ENCODE measurements at regions not wholly inside any gene's neighbourhood (a gene's known extent, or its start where the extent isn't known, plus 50 kb on each side); places are given as distances from the start of the nearest gene placed in this dataset.

- H3K18ac ChIP-seq (ENCODE audit: low read length) = no peak overlapping the region
- H2AFZ ChIP-seq (ENCODE audit: insufficient read depth, low read length, poor library complexity) = no peak overlapping the region
- H4K91ac ChIP-seq (ENCODE audit: low read depth, low read length) = no peak overlapping the region
- H2BK12ac ChIP-seq (ENCODE audit: low read length) = no peak overlapping the region
- no peaks in the 10 kb centered on the region for H3K9me3 ChIP-seq (ENCODE audit: insufficient read depth, low read depth, low read length)
- H3K79me2 ChIP-seq (ENCODE audit: control insufficient read depth, insufficient read depth, low read length, poor library complexity) = no peaks in the 10 kb centered on the region
- no peak overlapping the region for H2BK5ac ChIP-seq (ENCODE audit: low read depth, low read length, poor library complexity)
- H2BK120ac ChIP-seq (ENCODE audit: insufficient read depth, low read length, poor library complexity) = no peak overlapping the region
- WGBS (ENCODE audit: extremely low coverage, insufficient coverage, insufficient read length) = no CpG with 5 or more reads among the region's 4 CpGs
- no peak overlapping the region for H3K4ac ChIP-seq (ENCODE audit: low read depth, low read length)
- H3K4me3 ChIP-seq (ENCODE audit: low read depth, low read length) = no peak overlapping the region
- H3K79me1 ChIP-seq (ENCODE audit: low read length) = no peaks in the 10 kb centered on the region
- no peak for DNase-seq
- no peak overlapping the region for H3K4me2 ChIP-seq (ENCODE audit: low read length)
- H3K27ac ChIP-seq (ENCODE audit: low read depth, low read length) = no peak overlapping the region
- no peaks in the 10 kb centered on the region for H3K4me1 ChIP-seq (ENCODE audit: control insufficient read depth in 1 of 2, insufficient read depth in 2 of 2, low read length in 2 of 2)
- no peak overlapping the region for H3K23ac ChIP-seq (ENCODE audit: low read length)
- no peak overlapping the region for H4K8ac ChIP-seq (ENCODE audit: low read depth, low read length)
- H3K14ac ChIP-seq (ENCODE audit: low read length) = no peak overlapping the region
- no peak overlapping the region for H3K9ac ChIP-seq (ENCODE audit: low read length)
- no peaks in the 10 kb centered on the region for H3K27me3 ChIP-seq (ENCODE audit: insufficient read depth, low read length)
- H4K12ac ChIP-seq (ENCODE audit: low read depth, low read length) = no peak overlapping the region
- no peak overlapping the region for H2AK5ac ChIP-seq (ENCODE audit: low read length)
- H3K36me3 ChIP-seq (ENCODE audit: control insufficient read depth in 1 of 2, insufficient read depth in 2 of 2, low read length in 2 of 2) = no peaks in the 10 kb centered on the region
Observed at GRCh38 chr6:130515306-130515705, 149.5 kb downstream of the TMEM200A start.

GRCh38 chr6:130516604-130517003, 150.8 kb downstream of the TMEM200A start:
- Histone ChIP-seq H4K91ac (ENCODE audit: low read depth, low read length) (no peak overlapping the region), H3K14ac (ENCODE audit: low read length) (no peak overlapping the region), H3K4ac (ENCODE audit: low read depth, low read length) (no peak overlapping the region), H3K36me3 (ENCODE audit: control insufficient read depth in 1 of 2, insufficient read depth in 2 of 2, low read length in 2 of 2) (no peaks in the 10 kb centered on the region), H3K9ac (ENCODE audit: low read length) (no peak overlapping the region), H3K4me3 (ENCODE audit: low read depth, low read length) (no peak overlapping the region), H2BK12ac (ENCODE audit: low read length) (no peak overlapping the region), H2AK5ac (ENCODE audit: low read length) (no peak overlapping the region), H3K4me1 (ENCODE audit: control insufficient read depth in 1 of 2, insufficient read depth in 2 of 2, low read length in 2 of 2) (no peaks in the 10 kb centered on the region), H3K23ac (ENCODE audit: low read length) (no peak overlapping the region), H3K9me3 (ENCODE audit: insufficient read depth, low read depth, low read length) (no peaks in the 10 kb centered on the region), H3K18ac (ENCODE audit: low read length) (no peak overlapping the region), H4K8ac (ENCODE audit: low read depth, low read length) (no peak overlapping the region), H3K79me2 (ENCODE audit: control insufficient read depth, insufficient read depth, low read length, poor library complexity) (no peaks in the 10 kb centered on the region), H2BK120ac (ENCODE audit: insufficient read depth, low read length, poor library complexity) (no peak overlapping the region), H3K79me1 (ENCODE audit: low read length) (no peaks in the 10 kb centered on the region), H3K27ac (ENCODE audit: low read depth, low read length) (no peak overlapping the region), H2AFZ (ENCODE audit: insufficient read depth, low read length, poor library complexity) (no peak overlapping the region), H4K12ac (ENCODE audit: low read depth, low read length) (no peak overlapping the region), H2BK5ac (ENCODE audit: low read depth, low read length, poor library complexity) (no peak overlapping the region), H3K4me2 (ENCODE audit: low read length) (no peak overlapping the region), H3K27me3 (ENCODE audit: insufficient read depth, low read length) (no peaks in the 10 kb centered on the region)
- DNase-seq = no peak
- WGBS (ENCODE audit: extremely low coverage, insufficient coverage, insufficient read length) = no CpG with 5 or more reads among the region's 4 CpGs

- Histone ChIP-seq H4K91ac (ENCODE audit: low read depth, low read length) (no peak overlapping the region), H3K9ac (ENCODE audit: low read length) (no peak overlapping the region), H3K27me3 (ENCODE audit: insufficient read depth, low read length) (no peaks in the 10 kb centered on the region), H3K18ac (ENCODE audit: low read length) (no peak overlapping the region), H3K14ac (ENCODE audit: low read length) (no peak overlapping the region), H3K36me3 (ENCODE audit: control insufficient read depth in 1 of 2, insufficient read depth in 2 of 2, low read length in 2 of 2) (no peaks in the 10 kb centered on the region), H3K27ac (ENCODE audit: low read depth, low read length) (no peak overlapping the region), H2BK12ac (ENCODE audit: low read length) (no peak overlapping the region), H3K4me2 (ENCODE audit: low read length) (no peak overlapping the region), H3K79me2 (ENCODE audit: control insufficient read depth, insufficient read depth, low read length, poor library complexity) (no peaks in the 10 kb centered on the region), H3K79me1 (ENCODE audit: low read length) (no peaks in the 10 kb centered on the region), H4K12ac (ENCODE audit: low read depth, low read length) (no peak overlapping the region), H2AK5ac (ENCODE audit: low read length) (no peak overlapping the region), H2BK120ac (ENCODE audit: insufficient read depth, low read length, poor library complexity) (no peak overlapping the region), H2BK5ac (ENCODE audit: low read depth, low read length, poor library complexity) (no peak overlapping the region), H2AFZ (ENCODE audit: insufficient read depth, low read length, poor library complexity) (no peak overlapping the region), H4K8ac (ENCODE audit: low read depth, low read length) (no peak overlapping the region), H3K23ac (ENCODE audit: low read length) (no peak overlapping the region), H3K9me3 (ENCODE audit: insufficient read depth, low read depth, low read length) (no peaks in the 10 kb centered on the region), H3K4me1 (ENCODE audit: control insufficient read depth in 1 of 2, insufficient read depth in 2 of 2, low read length in 2 of 2) (no peaks in the 10 kb centered on the region), H3K4ac (ENCODE audit: low read depth, low read length) (no peak overlapping the region), H3K4me3 (ENCODE audit: low read depth, low read length) (no peak overlapping the region)
- WGBS (ENCODE audit: extremely low coverage, insufficient coverage, insufficient read length) = no CpG with 5 or more reads among the region's 3 CpGs
- DNase-seq = peak; percentile 25 to 60
Observed at GRCh38 chr6:130517444-130517931, 151.7 kb downstream of the TMEM200A start.

DNA sequence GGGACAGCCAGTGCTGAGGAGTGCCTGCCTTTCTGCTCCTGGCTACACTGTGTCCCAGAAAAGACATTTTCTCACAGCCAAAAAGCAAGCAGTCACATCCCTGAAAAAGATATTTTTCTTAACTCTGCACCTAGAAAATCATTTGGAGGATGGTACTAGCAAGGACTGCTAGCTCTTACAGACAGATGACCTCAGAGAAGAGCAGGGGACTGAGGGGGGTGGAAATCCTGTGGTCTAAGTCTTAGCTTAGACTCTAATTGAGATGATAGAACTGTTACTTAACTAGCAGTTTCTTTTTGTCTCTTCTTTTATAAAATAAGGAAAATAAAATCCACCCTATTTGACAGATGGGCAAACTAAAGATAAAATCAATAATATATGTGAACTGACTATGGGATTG, 152.8 kb downstream of the TMEM200A start:
- Histone ChIP-seq H3K27ac (ENCODE audit: low read depth, low read length) (no peak overlapping the region), H3K9me3 (ENCODE audit: insufficient read depth, low read depth, low read length) (no peaks in the 10 kb centered on the region), H2AFZ (ENCODE audit: insufficient read depth, low read length, poor library complexity) (no peak overlapping the region), H3K27me3 (ENCODE audit: insufficient read depth, low read length) (no peaks in the 10 kb centered on the region), H3K4ac (ENCODE audit: low read depth, low read length) (no peak overlapping the region), H3K79me1 (ENCODE audit: low read length) (no peaks in the 10 kb centered on the region), H3K18ac (ENCODE audit: low read length) (no peak overlapping the region), H3K79me2 (ENCODE audit: control insufficient read depth, insufficient read depth, low read length, poor library complexity) (no peaks in the 10 kb centered on the region), H4K12ac (ENCODE audit: low read depth, low read length) (no peak overlapping the region), H3K14ac (ENCODE audit: low read length) (no peak overlapping the region), H4K91ac (ENCODE audit: low read depth, low read length) (no peak overlapping the region), H3K4me2 (ENCODE audit: low read length) (no peak overlapping the region), H3K23ac (ENCODE audit: low read length) (no peak overlapping the region), H4K8ac (ENCODE audit: low read depth, low read length) (no peak overlapping the region), H2BK12ac (ENCODE audit: low read length) (no peak overlapping the region), H3K4me1 (ENCODE audit: control insufficient read depth in 1 of 2, insufficient read depth in 2 of 2, low read length in 2 of 2) (no peaks in the 10 kb centered on the region), H2BK5ac (ENCODE audit: low read depth, low read length, poor library complexity) (no peak overlapping the region), H2AK5ac (ENCODE audit: low read length) (no peak overlapping the region), H2BK120ac (ENCODE audit: insufficient read depth, low read length, poor library complexity) (no peak overlapping the region), H3K36me3 (ENCODE audit: control insufficient read depth in 1 of 2, insufficient read depth in 2 of 2, low read length in 2 of 2) (no peaks in the 10 kb centered on the region), H3K9ac (ENCODE audit: low read length) (no peak overlapping the region), H3K4me3 (ENCODE audit: low read depth, low read length) (no peak overlapping the region)
- no peak for DNase-seq

All from trophoblast cell (in vitro differentiated cells and primary cell).